PC-3 (cell line): ENCODE measurements at regions not wholly inside any gene's neighbourhood (a gene's known extent, or its start where the extent isn't known, plus 50 kb on each side); places are given as distances from the start of the nearest gene placed in this dataset.
"Not testable (repeated sequence)": the region's sequence is repeated elsewhere in the genome, so short reads cannot be mapped to it uniquely, and the experiment has no call there.

ENCODE experiments used
- EZH2 ChIP-seq: fragments of 300-600 bp; sonication (generic); IDR thresholded peaks from one replicate; pipeline ENCODE4 v1.6.1; 2017; ENCODE audit warnings: antibody characterized with exemption, mild to moderate bottlenecking, low read length; ENCODE audit not compliant: unreplicated experiment
- EZH2phosphoT487 ChIP-seq: fragments of 300-600 bp; sonication (generic); IDR thresholded peaks from 2 replicates; pipeline ENCODE4 v1.6.1; 2018; ENCODE audit warnings: mild to moderate bottlenecking, antibody characterized with exemption, low read length, borderline replicate concordance

DNA sequence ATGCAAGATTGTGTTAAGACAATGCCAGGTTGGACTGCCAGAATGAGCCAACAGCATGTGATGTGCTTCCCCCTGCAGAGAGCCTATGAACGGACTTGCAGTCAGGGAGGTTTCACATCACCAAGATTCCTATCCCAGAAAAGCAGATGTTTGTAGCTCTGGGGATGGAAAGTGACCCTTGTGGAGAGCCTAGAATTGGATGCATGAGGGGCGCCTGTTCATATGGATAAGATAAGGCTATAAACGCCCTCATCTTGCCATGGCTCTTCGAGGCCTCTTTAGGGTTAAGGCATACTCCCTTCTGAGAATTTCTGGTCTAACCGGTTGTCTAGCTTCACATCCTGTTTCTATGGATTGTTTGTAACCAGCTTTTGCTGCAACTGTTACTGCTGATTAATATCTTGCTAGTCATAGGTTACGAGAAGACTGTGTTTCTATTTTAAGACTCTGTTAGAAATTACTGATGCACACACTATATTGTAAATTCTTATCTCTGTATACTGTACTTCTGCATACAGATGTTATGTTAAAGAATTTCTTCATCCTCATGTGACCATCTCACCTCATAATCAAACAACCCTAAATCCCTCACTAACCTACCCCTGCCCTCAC, 295.8 kb downstream of the PTGER3 start:
- not testable (repeated sequence) for TF ChIP-seq EZH2, EZH2phosphoT487
